Right forelimb (tissue), 1 donor: ENCODE measurements at regions not wholly inside any gene's neighbourhood (a gene's known extent, or its start where the extent isn't known, plus 50 kb on each side); places are given as distances from the start of the nearest gene placed in this dataset.
"Not testable (repeated sequence)": the region's sequence is repeated elsewhere in the genome, so short reads cannot be mapped to it uniquely, and the experiment has no call there.

Experiments
- DNase-seq: peaks from one replicate; pipeline ENCODE4 v3.0.0-alpha.2; 2018

DNA sequence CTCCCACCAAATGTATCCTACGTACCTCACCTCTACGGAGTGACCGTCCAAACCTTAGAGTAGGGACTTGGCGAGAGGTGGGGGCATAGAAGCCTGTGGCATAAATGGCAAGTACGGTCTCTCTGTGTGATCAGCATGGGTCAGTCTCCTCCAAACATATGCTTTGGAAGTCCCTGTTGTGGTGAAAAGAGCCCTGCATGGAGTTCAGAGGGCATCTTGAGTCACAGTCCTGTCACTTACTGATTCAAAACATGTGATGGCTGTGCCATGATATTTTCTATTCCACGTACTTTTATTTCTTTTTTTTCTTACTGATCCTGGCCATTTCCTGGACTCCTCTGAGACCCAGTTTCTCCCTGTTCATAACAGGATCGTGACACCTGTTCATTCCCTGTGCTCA lies 67.5 kb upstream of the CEP85L start:
- DNase-seq: no peak

DNA sequence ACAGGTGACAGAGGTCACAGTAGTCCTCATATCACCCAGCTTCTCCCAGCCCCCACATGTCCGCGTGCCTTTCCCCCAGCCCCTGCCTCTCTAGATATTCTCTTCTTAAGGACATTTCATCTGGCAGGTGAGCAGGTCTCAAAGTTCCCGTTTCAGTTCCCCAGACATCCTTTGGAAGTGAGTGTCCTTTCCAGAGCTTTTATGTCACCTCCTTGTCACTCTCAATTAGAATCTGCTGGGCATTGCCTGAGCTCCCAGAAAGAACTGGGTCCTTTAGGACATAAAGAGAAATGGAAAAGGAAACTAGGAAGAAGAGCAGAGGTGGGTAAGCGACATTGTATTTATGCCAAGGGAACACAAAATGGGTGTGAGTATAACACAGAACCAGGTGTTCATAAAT lies 66.9 kb upstream of the CEP85L start:
- DNase-seq: no peak

DNA sequence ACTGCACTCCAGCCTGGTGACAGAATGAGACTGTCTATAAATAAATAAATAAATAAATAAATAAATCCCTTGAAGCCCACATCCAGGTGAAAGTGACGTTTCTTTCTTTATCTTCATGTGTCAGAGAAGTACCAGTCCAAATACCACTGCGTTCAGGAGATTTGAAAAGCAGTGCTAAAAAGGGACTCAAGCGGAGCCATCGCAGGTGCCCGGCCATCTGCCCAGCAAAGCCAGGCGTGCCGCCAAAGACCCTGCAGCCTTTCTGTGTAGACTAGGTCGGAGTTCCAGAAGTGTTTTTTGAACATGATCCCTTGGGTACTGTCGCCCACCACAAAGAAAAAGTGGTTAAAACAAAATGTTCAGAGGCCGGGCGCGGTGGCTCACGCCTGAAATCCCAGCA lies 65.7 kb upstream of the CEP85L start:
- no peak for DNase-seq

DNA sequence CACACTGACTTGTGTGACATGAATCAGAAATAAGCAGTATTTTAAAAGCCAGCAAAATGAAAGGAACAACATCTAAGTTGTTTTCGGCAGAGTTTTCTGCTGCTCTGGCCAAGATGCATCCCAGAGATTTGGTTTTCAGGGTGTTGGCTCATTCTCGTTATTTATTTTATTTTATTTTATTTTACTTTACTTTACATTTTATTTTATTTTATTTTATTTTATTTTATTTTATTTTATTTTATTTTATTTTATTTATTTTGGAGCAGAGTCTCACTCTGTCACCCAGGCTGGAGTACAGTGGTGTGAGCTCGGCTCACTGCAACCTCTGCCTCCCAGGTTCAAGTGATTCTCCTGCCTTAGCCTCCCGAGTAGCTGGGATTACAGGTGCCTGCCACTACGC lies 64.5 kb upstream of the CEP85L start:
- DNase-seq: not testable (repeated sequence)

DNA sequence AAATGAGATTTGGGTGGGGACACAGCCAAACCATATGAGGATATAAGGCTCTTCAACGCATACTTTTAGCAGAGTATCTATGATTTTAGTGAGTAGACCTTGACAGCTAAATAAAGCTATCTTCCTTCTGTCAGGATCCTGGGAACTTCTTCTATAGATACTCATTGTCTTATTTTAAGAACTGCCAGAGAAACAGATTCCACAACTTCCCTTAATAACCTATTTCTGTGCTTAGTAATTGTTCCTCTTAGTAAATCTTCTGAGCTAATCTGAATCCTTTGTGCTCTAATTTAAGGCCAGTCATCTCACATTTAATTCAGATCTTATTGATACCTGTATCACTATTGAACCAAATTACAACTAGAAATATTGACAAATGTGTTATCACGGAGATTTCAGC lies 64.0 kb upstream of the CEP85L start:
- DNase-seq: no peak

DNA sequence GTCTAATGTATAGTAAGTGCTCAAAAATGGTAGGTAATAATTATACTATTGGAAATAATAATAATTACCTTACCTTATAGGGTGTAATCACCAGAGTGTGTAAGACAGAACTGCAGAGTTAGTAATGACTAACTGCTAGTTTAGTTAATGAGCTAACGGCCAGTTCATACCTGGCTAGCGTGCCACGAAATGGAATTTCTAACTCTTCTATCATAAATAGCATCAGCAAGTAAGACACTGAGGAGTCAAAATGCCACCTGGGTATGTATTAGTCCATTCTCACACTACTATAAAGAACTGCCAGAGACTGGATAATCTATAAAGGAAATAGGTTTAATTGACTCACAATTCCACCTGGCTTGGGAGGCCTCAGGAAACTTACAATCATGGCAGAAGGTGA lies 63.4 kb upstream of the CEP85L start:
- no peak for DNase-seq

DNA sequence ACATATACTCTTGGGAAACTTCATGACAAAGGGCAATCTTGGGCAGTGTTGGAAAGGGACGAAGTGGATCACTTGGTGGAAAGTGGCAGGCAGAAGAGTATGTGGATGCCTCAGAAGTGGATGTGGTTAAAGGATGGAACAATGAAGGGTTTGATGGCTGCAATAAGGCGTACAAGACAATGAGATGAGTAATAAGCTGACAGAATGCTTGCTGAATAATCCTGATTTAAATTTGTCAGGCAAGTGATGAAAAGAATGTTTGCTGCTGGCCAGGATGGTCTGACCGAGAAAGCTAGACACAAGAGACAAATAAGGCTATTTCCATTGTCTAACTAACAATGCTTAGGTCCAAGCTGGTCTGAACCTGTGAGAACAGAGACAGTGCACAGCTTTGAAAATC lies 61.6 kb upstream of the CEP85L start:
- DNase-seq: no peak

DNA sequence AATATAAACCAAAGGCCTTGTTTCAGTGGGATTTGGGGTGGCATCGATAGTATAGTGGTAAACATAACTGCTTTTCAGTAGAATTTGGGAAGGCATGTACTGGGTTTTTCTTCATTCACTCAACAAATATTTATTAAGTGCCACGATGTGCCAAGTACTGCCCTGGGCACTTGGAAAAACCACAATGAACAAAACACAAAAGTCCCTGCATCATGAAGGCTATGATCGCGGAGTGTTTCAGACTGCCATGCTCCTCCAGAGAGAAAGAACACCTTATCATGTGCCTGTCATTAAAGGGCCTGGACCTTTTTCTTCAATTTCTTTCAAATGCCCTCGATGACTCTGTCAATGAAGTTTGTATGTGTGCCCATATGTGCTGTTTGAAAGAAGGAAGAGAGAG lies 59.2 kb upstream of the CEP85L start:
- DNase-seq: no peak

DNA sequence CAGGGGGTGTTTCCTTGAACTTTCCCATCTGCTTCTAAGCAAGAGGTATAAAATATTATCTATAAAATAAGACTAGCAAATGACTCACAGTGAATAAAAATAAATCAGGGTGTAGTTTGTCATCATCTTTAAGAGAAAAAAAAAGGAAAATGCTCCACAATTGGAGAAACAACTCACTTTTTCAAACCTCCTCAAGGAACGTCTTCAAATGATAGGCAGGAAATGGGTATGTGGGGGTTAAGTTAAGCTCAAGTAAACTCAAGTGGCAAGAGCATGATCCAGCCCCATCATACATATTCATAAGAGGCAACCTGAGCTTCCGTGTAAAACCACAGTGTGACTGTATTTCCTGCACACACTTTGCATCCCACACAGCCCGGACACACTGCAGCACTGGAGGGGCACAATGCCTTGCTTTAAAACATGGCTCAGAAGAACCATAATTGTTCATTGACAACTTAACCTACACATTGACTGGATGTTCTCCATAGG lies 58.5 kb upstream of the CEP85L start:
- DNase-seq: no peak

DNA sequence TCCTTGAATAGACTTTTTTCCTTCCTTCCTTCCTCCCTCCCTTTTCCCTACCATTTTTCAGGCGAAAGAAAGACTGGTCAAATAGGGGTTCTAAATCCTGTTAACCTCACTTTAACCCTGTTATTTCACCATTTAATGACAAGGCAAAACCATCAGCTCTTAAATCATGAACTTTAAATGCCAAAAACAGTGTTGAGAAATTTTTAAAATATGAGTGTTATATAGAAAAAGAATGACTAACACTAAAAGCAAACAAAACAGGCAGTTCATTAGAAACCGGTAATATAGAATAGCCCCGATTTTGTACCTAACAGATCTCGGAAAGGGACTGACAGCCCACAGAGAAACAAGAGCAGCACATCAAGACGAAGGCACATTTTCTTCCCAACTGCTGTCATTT lies 57.4 kb upstream of the CEP85L start:
- DNase-seq: no peak

DNA sequence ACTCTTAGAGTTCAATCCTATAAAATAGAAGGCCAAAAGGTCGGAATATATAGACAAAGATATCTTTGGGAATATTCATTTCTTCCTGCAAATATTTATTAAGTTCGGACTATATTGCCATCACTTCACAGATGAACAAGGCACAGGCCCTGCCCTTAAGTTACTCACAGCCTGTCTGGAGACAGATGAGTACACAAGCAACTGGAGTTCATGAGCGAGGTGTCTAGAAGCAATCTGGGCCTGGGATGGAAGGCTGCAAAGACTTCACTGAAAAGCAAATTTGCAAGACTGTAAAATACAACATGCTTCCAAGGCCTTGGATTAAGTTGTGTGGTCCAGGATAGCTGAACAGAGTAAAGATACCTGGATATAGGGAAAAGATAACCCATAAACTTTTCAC lies 56.7 kb upstream of the CEP85L start:
- DNase-seq: no peak

DNA sequence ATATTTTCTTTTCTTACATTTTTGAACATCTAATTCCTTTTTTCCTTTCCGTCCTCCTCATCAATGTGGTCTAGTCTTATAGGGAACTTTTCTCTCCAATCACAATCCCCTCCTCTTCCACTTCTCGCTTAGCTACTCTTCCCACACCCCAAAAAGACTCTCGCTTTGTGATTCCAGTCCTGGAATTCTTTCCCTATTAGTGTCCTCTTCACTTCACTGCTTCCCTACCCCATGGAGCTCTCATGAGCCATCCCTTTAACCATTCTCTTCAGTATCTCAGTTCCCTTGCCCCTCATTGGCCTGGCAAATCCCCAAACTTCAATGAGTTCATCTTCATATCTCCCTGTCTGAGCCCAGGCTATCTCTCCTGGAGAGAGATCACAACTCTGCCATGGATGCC lies 55.3 kb upstream of the CEP85L start:
- DNase-seq: no peak

DNA sequence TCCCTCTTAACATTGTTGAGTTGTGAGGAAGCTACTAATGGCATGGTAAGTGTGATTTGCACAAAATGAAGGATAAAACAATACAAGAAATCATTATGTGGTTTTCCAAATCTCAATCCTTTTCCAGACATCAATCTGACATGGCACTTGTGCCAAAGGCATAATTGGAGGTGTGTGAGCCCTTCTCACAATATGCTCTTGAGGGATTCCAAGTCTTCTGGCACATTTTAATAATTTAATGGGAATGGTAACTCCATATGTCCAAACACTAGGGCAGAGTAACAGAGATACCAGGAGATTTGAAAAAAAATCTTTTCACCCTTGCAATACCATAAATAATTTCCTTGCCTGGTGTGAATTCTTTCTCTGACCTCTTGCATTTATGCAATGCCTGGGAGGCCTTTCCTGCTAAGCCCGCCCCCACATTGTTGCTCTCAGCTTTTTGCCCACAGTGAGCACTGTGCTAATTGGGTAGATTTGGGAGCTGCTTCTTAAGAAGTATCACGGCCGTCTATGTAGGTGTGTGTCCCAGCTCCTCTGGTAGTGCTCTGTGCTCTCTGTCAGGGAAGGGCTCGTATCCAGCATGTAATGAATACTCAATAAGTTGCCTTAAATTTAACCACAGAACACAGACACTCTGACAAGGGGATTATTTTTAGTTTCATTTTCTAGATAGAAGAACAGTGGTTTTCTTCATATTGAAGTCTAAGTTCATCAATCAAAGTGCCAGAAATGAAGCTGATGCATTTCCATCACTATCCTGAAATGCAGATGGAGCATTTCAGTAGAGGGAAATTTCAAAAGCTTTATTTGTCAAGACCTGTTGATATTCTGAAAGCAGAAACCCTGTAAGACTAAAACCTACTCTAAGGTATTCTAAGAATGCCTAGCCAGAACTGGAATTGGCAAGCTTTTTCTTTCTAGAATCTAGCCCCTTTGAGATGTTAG lies 54.4 kb upstream of the CEP85L start:
- no peak for DNase-seq

DNA sequence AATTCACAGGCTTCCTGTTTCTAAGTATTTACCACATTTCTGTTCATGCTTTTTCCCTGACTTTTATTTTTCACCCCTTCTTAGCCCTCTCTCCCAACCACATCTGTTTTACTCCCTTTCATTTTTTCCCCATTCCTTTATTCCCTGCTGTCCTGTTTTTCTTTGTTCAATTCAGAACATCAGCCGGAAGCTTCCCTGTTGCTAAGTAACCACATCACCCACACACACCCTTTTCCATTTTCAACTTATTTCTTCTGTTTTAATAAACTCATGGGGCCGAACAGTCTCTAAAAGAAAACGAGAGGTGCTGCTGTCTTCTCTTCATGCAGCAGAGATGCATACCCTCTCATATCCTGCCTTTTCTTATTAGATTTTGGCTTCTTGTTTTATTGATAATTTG lies 53.5 kb upstream of the CEP85L start:
- DNase-seq: no peak

DNA sequence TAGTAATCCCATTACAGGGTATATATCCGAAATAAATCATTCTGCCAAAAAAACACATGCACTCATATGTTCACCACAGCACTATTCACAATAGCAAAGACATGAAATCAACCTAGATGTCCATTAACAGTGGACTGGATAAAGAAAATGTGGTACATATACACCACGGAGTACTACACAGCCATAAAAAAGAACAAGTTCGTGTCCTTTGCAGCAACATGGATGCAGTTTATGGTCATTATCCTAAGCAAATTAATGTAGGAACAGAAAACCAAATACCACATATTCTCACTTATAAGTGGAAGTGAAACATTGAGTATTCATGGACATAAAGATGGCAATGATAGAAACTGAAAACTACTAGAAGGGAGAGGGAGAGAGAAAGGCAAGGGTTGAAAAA lies 49.9 kb upstream of the CEP85L start:
- not testable (repeated sequence) for DNase-seq
